Brain pericyte (primary cell): ENCODE measurements at regions not wholly inside any gene's neighbourhood (a gene's known extent, or its start where the extent isn't known, plus 50 kb on each side); places are given as distances from the start of the nearest gene placed in this dataset.

ENCODE experiments used
- DNase-seq: peaks from one replicate; pipeline ENCODE4 v3.0.0-alpha.2; 2012; ENCODE audit warnings: low read depth, low spot score

- DNase-seq: no peak
Observed at GRCh38 chr1:88133991-88134390, 550.1 kb upstream of the PKN2 start.

GRCh38 chr1:88134983-88135921 is 548.8 kb upstream of the PKN2 start:
- DNase-seq: no peak

GRCh38 chr1:88139633-88140032 is 544.4 kb upstream of the PKN2 start:
- no peak for DNase-seq

GRCh38 chr1:88140325-88140724 is 543.7 kb upstream of the PKN2 start:
- no peak for DNase-seq

- DNase-seq: no peak
Observed at GRCh38 chr1:88141499-88142074, 542.5 kb upstream of the PKN2 start.

- DNase-seq: no peak
Observed at GRCh38 chr1:88145752-88146151, 538.3 kb upstream of the PKN2 start.

DNA sequence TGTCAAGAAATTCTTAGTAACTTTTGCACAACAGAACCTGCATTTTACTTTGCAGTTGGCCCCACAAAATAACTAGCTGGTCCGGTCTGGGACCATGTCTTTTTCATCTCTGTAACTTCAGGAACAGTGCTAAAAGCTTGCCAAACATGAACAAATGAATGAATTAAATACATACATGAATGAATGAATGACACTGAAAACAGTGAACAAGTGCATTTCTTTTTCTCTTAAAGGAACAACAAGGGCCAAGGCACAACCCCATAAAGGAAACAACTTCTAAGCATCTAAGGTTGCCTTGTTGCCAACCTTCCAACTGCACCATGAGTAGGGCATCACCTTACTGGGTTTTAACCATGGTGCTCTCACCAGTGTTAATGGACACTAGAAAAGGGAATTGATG is 534.4 kb upstream of the PKN2 start:
- no peak for DNase-seq

DNA sequence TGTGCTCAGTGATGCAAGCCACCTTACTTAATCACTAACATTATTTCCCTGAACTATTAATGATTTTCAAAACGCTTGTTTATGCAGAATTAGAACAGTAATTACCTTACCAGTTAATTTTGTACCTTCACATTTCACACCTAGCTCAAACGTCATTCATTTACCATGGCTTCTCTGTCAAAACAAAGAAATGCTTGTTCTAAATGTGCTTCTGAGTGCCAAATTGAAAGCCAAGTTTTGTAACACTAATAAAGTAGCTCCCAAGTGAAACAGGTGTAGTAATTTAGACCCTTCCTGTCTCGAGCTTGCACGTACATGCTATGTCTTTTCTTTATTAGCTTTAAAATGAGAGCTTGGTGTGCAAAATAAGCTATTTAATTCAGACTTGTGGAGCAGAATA is 533.7 kb upstream of the PKN2 start:
- no peak for DNase-seq

GRCh38 chr1:88163187-88163586 is 520.9 kb upstream of the PKN2 start:
- no peak for DNase-seq

DNA sequence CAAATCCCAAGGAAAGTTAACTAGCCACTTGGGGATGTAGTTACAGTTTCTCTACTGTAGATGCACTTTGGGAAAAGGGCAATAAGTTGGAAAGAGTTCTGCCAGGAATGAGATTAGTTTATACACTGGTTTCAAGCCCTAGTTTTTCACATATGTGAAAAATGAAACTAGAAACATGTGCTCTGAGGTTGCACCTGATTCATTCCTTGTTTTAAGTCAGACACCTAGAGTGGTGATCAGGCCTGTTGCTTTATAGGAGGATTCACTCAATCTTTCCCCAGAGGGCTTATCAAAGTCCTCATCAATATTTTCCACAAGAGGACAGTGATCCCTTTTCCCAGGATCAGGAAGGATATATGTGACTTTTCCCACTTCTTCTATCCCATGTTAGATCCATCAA is 515.9 kb upstream of the PKN2 start:
- no peak for DNase-seq

- no peak for DNase-seq
Observed at GRCh38 chr1:88169139-88169538, 514.9 kb upstream of the PKN2 start.

DNA sequence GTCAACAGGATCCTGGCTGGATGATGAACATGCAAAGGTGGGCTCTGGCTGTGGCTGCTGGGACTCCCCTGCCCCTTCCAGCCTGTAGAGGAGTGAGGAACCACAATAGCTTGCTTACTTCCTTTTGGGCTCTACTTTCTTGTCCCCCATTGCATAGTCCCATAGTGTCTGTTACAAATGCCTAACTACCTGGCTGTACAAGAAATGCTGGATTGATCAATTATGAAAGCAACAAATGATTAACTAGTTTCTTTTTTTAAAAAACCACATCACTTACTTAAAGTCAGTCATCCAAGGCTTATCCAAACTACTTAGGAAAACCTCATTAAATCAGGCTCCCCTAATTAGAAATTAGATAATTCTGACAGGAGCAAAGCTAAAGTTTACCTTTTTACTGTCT is 514.1 kb upstream of the PKN2 start:
- DNase-seq: no peak

GRCh38 chr1:88175120-88175630 is 508.9 kb upstream of the PKN2 start:
- no peak for DNase-seq

GRCh38 chr1:88175631-88176226 is 508.3 kb upstream of the PKN2 start:
- no peak for DNase-seq

DNA sequence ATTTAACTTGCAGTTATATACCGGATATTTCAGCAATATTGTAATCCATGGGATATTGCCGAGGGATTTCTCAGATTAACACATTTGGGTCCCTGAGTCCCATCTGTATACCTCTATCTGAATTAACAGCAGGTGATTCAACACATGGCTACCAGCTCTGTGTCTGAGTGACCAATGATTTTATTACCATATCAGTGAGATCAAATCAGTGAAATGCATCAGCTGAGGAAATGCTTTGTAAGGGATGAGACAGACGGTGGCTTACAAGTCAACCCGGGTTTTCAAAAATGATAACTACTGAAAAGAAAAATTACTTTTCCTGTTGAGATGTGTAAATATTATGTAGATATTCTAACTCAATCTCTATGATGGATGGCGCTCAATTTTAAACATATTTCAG is 504.1 kb upstream of the PKN2 start:
- DNase-seq: no peak

DNA sequence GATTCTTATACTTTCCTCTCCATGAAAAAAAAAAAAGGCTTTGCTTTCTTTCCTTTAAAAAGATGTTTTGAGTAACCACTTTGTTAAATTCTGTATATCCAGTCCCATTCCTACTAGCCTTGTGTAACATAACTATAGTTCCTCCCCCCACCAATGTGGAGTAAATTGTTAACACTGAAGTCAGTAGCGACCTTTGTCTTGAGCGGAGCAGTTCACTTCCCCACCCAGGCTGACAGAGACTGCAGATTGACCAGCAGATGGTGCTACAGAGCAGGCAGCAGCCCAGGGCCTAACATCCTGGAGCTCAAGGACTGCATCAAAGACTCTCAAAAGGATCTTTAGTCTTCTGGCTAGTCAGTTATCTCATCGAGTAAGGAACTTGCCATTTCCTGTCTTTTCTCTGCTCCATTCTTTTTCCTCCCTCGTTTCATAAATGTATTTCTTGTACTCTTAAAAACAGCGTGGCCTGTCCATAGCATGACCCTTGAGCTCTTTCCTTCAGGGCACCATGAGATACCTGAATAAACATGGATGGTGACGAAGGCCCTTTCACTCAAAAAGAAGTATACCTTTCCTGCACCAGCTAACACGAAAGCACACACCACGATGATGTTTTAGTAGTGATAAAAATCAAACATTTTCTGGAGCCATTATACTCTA is 503.5 kb upstream of the PKN2 start:
- DNase-seq: no peak

DNA sequence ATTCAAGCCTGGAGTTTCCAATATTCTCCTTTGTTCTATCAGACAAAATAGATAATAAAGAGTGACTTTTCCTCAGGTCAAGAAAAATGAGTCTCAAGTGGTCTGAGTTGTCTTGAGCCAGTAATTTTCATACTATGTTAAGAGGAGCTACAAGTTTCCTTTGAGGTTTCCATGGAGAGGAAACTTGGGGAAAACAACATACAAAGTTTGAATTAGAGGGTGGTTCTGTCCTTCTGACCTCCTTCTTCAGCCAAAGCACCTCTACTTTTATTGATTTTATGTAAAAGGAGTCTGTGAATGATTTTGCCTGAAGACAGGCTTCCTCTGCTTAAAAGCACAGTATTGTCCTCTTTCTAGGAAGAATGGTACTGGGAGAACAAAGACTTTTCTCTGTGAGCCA is 497.2 kb upstream of the PKN2 start:
- no peak for DNase-seq

GRCh38 chr1:88188038-88188437 is 496.0 kb upstream of the PKN2 start:
- DNase-seq: no peak

- DNase-seq: no peak
Observed at GRCh38 chr1:88189525-88189924, 494.5 kb upstream of the PKN2 start.

GRCh38 chr1:88191917-88192316 is 492.2 kb upstream of the PKN2 start:
- DNase-seq: no peak

DNA sequence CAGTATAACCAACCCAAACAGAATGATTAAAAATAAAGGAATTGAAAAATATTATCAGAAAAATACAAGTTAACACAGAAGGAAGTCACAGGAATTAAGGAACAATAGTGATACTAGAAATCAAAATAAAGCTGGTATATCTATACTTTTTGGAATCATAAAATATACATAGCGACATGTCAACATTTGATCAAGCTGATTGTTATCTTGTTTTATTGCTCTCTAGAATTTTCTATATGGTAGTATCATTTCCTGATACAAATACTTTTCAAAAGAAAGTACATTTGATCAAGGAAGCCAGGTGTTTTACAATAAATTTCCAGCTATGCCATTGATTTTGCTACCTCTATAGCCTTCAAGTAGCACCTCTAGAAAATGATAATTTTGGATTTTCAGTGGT is 489.5 kb upstream of the PKN2 start:
- DNase-seq: no peak

DNA sequence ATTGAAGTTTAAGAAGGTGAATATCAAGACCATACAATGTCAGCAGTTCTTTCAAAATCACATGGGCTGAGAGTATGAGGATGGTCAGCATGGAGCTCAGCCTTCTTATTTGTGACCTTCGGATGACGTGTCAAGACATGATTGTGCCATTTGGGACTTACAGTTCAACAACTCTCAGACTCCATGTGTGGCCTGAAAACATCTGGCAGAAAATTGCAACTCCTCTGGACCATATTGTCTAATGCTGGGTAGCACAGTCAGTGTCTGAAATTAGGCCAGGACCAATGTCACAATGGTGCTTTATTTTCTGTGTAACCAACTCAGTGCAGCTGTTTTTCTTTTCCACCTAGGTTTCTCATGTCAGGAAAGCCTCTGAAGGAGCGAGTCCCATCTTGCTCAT is 483.5 kb upstream of the PKN2 start:
- DNase-seq: no peak
